PC-3 (cell line): ENCODE measurements at regions not wholly inside any gene's neighbourhood (a gene's known extent, or its start where the extent isn't known, plus 50 kb on each side); places are given as distances from the start of the nearest gene placed in this dataset.

Source experiments
- EZH2 ChIP-seq: fragments of 300-600 bp; sonication (generic); IDR thresholded peaks from one replicate; pipeline ENCODE4 v1.6.1; 2017; ENCODE audit warnings: antibody characterized with exemption, mild to moderate bottlenecking, low read length; ENCODE audit not compliant: unreplicated experiment
- EZH2phosphoT487 ChIP-seq: fragments of 300-600 bp; sonication (generic); IDR thresholded peaks from 2 replicates; pipeline ENCODE4 v1.6.1; 2018; ENCODE audit warnings: mild to moderate bottlenecking, antibody characterized with exemption, low read length, borderline replicate concordance
- TF ChIP-seq, protein P1 (sequence below): fragments of 300-600 bp; sonication (generic); conservative IDR thresholded peaks from 2 replicates; pipeline ENCODE4 v1.5.1; 2017; ENCODE audit warnings: antibody characterized with exemption, low read depth, mild to moderate bottlenecking, low read length

DNA sequence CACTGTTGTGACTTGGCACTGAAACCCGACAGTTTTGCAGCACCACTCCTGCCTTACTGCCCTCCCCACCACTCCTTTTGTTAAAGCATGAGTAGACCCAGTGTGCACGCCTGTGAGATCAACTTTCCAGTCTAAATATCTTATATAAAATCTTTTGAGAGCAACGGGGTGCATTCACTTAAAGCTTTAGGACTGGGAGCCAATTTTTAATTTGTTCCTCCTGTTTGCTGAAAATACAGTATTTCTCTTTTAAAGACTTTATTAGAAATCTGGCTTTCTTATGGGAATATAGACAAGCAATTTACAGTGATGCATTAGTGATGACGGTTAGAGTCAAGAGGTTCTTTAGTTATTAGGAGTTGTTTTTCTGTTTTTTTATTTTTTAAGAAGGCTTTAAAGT lies 397.5 kb downstream of the TMEM167A start:
- TF ChIP-seq, protein P1, sequence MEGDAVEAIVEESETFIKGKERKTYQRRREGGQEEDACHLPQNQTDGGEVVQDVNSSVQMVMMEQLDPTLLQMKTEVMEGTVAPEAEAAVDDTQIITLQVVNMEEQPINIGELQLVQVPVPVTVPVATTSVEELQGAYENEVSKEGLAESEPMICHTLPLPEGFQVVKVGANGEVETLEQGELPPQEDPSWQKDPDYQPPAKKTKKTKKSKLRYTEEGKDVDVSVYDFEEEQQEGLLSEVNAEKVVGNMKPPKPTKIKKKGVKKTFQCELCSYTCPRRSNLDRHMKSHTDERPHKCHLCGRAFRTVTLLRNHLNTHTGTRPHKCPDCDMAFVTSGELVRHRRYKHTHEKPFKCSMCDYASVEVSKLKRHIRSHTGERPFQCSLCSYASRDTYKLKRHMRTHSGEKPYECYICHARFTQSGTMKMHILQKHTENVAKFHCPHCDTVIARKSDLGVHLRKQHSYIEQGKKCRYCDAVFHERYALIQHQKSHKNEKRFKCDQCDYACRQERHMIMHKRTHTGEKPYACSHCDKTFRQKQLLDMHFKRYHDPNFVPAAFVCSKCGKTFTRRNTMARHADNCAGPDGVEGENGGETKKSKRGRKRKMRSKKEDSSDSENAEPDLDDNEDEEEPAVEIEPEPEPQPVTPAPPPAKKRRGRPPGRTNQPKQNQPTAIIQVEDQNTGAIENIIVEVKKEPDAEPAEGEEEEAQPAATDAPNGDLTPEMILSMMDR: no peak
- TF ChIP-seq EZH2phosphoT487 (no peak), EZH2 (no peak)
